H9 (cell line): ENCODE measurements at regions not wholly inside any gene's neighbourhood (a gene's known extent, or its start where the extent isn't known, plus 50 kb on each side); places are given as distances from the start of the nearest gene placed in this dataset.

ENCODE experiments used
- DNase-seq: peaks from one replicate; pipeline ENCODE4 v3.0.0-alpha.2; 2017
- H2AFZ ChIP-seq: one replicate; pipeline ENCODE4 v1.6.1; 2013; ENCODE audit warnings: mild to moderate bottlenecking, low read length, control low read depth, moderate library complexity
- H2AK5ac ChIP-seq: 2 replicates; pipeline ENCODE4 v1.6.1; 2013; ENCODE audit warnings: low read length, control low read depth, mixed read lengths; ENCODE audit not compliant: insufficient read length
- H2BK120ac ChIP-seq: one replicate; pipeline ENCODE4 v1.6.1; 2013; ENCODE audit warnings: low read depth, mild to moderate bottlenecking, low read length, control low read depth, inconsistent platforms; ENCODE audit not compliant: poor library complexity, severe bottlenecking
- H2BK12ac ChIP-seq: 2 replicates; pipeline ENCODE4 v1.6.1; 2013; ENCODE audit warnings: low read length, control low read depth, mixed read lengths, low read depth; ENCODE audit not compliant: insufficient read length
- H2BK15ac ChIP-seq: 2 replicates; pipeline ENCODE4 v1.6.1; 2013; ENCODE audit warnings: low read depth, low read length, control low read depth
- H2BK20ac ChIP-seq: one replicate; pipeline ENCODE4 v1.6.1; 2013; ENCODE audit warnings: low read depth, mild to moderate bottlenecking, low read length, control low read depth, inconsistent platforms; ENCODE audit not compliant: poor library complexity, severe bottlenecking
- H2BK5ac ChIP-seq: 2 replicates; pipeline ENCODE4 v1.6.1; 2013; ENCODE audit warnings: low read length, control low read depth, mixed read lengths; ENCODE audit not compliant: insufficient read length
- H3K14ac ChIP-seq: 2 replicates; pipeline ENCODE4 v1.6.1; 2013; ENCODE audit warnings: low read length, control low read depth; ENCODE audit not compliant: insufficient read depth
- H3K18ac ChIP-seq: 2 replicates; pipeline ENCODE4 v1.6.1; 2013; ENCODE audit warnings: low read depth, mild to moderate bottlenecking, mixed read lengths, low read length, control low read depth; ENCODE audit not compliant: insufficient read length
- H3K23ac ChIP-seq: 2 replicates; pipeline ENCODE4 v1.6.1; 2013; ENCODE audit warnings: low read length, control low read depth, mixed read lengths, low read depth; ENCODE audit not compliant: insufficient read length
- H3K23me2 ChIP-seq: 2 replicates; pipeline ENCODE4 v1.6.1; 2013; ENCODE audit warnings: low read depth, mild to moderate bottlenecking, mixed read lengths, low read length, control low read depth; ENCODE audit not compliant: insufficient read length, poor library complexity, severe bottlenecking
- H3K27ac ChIP-seq: 2 replicates; pipeline ENCODE4 v1.5.1; 2013; ENCODE audit warnings: low read length, control low read depth, mixed read lengths, low read depth; ENCODE audit not compliant: insufficient read length
- H3K27me3 ChIP-seq: 2 replicates; pipeline ENCODE4 v1.6.1; 2013; ENCODE audit warnings: low read length, control low read depth, inconsistent platforms; ENCODE audit not compliant: insufficient read depth
- H3K4ac ChIP-seq: 2 replicates; pipeline ENCODE4 v1.6.1; 2013; ENCODE audit warnings: low read depth, mild to moderate bottlenecking, control low read depth, inconsistent platforms, low read length, moderate library complexity
- H3K4me1 ChIP-seq: 2 replicates; pipeline ENCODE4 v1.6.1; 2013; ENCODE audit warnings: low read length, control low read depth, inconsistent platforms; ENCODE audit not compliant: insufficient read depth
- H3K4me2 ChIP-seq: 2 replicates; pipeline ENCODE4 v1.6.1; 2013; ENCODE audit warnings: low read length, control low read depth, mixed read lengths; ENCODE audit not compliant: insufficient read length, insufficient read depth
- H3K56ac ChIP-seq: 2 replicates; pipeline ENCODE4 v1.6.1; 2013; ENCODE audit warnings: low read depth, mild to moderate bottlenecking, mixed read lengths, low read length, control low read depth; ENCODE audit not compliant: insufficient read length
- H3K79me1 ChIP-seq: 2 replicates; pipeline ENCODE4 v1.6.1; 2013; ENCODE audit warnings: low read depth, mild to moderate bottlenecking, moderate library complexity, low read length, control low read depth, inconsistent platforms; ENCODE audit not compliant: insufficient read depth, poor library complexity, severe bottlenecking
- H3K79me2 ChIP-seq: 2 replicates; pipeline ENCODE4 v1.6.1; 2013; ENCODE audit warnings: low read length, control low read depth, inconsistent platforms; ENCODE audit not compliant: insufficient read depth
- H3K9ac ChIP-seq: 2 replicates; pipeline ENCODE4 v1.6.1; 2013; ENCODE audit warnings: low read length, control low read depth, mixed read lengths; ENCODE audit not compliant: insufficient read length; ENCODE audit errors: extremely low read depth
- H3K9me3 ChIP-seq: one replicate; pipeline ENCODE4 v1.6.1; 2013; ENCODE audit warnings: low read depth, low read length, inconsistent platforms; ENCODE audit not compliant: control insufficient read depth
- H3T11ph ChIP-seq: one replicate; pipeline ENCODE4 v1.6.1; 2013; ENCODE audit warnings: mild to moderate bottlenecking, low read length, control low read depth, inconsistent platforms
- H4K20me1 ChIP-seq: one replicate; pipeline ENCODE4 v1.6.1; 2013; ENCODE audit not compliant: control insufficient read depth, insufficient read length, insufficient read depth
- H4K5ac ChIP-seq: 2 replicates; pipeline ENCODE4 v1.6.1; 2013; ENCODE audit warnings: low read depth, mild to moderate bottlenecking, mixed read lengths, low read length, control low read depth; ENCODE audit not compliant: insufficient read length
- H4K8ac ChIP-seq: replicated peaks from 2 replicates; pipeline ENCODE4 v1.6.1; 2013; ENCODE audit warnings: low read length, control low read depth, mixed read lengths, low read depth; ENCODE audit not compliant: insufficient read length
- H4K91ac ChIP-seq: 2 replicates; pipeline ENCODE4 v1.6.1; 2013; ENCODE audit warnings: low read depth, mild to moderate bottlenecking, moderate library complexity, mixed read lengths, low read length, control low read depth; ENCODE audit not compliant: insufficient read length
- H3K27ac Mint-ChIP-seq, 3 experiments: 2 replicates in 2 of 3; 3 replicates in 1 of 3; pipeline ENCODE4 v1.8.0; 2020 to 2021; ENCODE audit warnings: mixed read lengths in 3 of 3, mild to moderate bottlenecking in 1 of 3, moderate library complexity in 1 of 3
- H3K27me3 Mint-ChIP-seq: 2 replicates; pipeline ENCODE4 v1.8.0; 2021; ENCODE audit warnings: low read depth, mild to moderate bottlenecking, moderate library complexity, mixed read lengths
- H3K36me3 Mint-ChIP-seq, 3 experiments: 2 replicates in 2 of 3; 3 replicates in 1 of 3; pipeline ENCODE4 v1.8.0; 2020 to 2021; ENCODE audit warnings: low read depth in 3 of 3, mixed read lengths in 3 of 3; ENCODE audit not compliant: insufficient read depth in 1 of 3
- H3K4me1 Mint-ChIP-seq, 2 experiments: 2 replicates each; pipeline ENCODE4 v1.8.0; 2020; ENCODE audit warnings: mixed read lengths in 2 of 2
- H3K4me3 Mint-ChIP-seq, 2 experiments: 2 replicates in 1 of 2; 3 replicates in 1 of 2; pipeline ENCODE4 v1.8.0; 2020 to 2021; ENCODE audit warnings: mild to moderate bottlenecking in 2 of 2, mixed read lengths in 2 of 2, moderate library complexity in 1 of 2
- H3K9me3 Mint-ChIP-seq, 2 experiments: 2 replicates in 1 of 2; 3 replicates in 1 of 2; pipeline ENCODE4 v1.8.0; 2020; ENCODE audit warnings: mild to moderate bottlenecking in 2 of 2, mixed read lengths in 2 of 2, moderate library complexity in 1 of 2
- CTCF ChIP-seq: fragments of 200-600 bp; sonication (generic); conservative IDR thresholded peaks from 3 replicates; pipeline ENCODE4 v1.8.0; 2021; ENCODE audit warnings: antibody characterized with exemption, mild to moderate bottlenecking
- WGBS: extraction: QIAGEN DNeasy Blood & Tissue Kit; methylation state at CpG from one replicate; pipeline ENCODE4 v1.1.7; 2013; ENCODE audit warnings: missing lambda C conversion rate, low lambda C conversion rate, mixed read lengths; ENCODE audit not compliant: insufficient read length; ENCODE audit errors: extremely low coverage; 5-methylcytosine and 5-hydroxymethylcytosine counted together

GRCh38 chr21:18542081-18542480, 138.5 kb upstream of the TMPRSS15 start:
- no CpG with 5 or more reads among the region's 2 CpGs for WGBS

More at GRCh38 chr21:18542081-18542480, 138.5 kb upstream of the TMPRSS15 start:
- no peak overlapping the region for H3K4ac ChIP-seq
- H4K5ac ChIP-seq: no peak overlapping the region
- no peak overlapping the region for H2AFZ ChIP-seq
- no peaks in the 10 kb centered on the region for H3K9me3 ChIP-seq
- H2BK20ac ChIP-seq: no peak overlapping the region
- H2BK15ac ChIP-seq: no peak overlapping the region
- H2BK120ac ChIP-seq: no peak overlapping the region
- no peak overlapping the region for H3T11ph ChIP-seq
- no peaks in the 10 kb centered on the region for H4K20me1 ChIP-seq
- no peak for DNase-seq
- H2BK12ac ChIP-seq: no peak overlapping the region
- H3K27me3 Mint-ChIP-seq: no peaks in the 10 kb centered on the region
- TF ChIP-seq CTCF: no peak
- H3K9ac ChIP-seq: no peak overlapping the region
- no peak overlapping the region for H4K91ac ChIP-seq
- no peak overlapping the region for H3K14ac ChIP-seq
- H3K18ac ChIP-seq: no peak overlapping the region
- no peak overlapping the region for H2BK5ac ChIP-seq
- no peak overlapping the region for H3K56ac ChIP-seq
- H3K36me3 Mint-ChIP-seq: no peaks in the 10 kb centered on the region
- H3K27ac Mint-ChIP-seq: no peak overlapping the region
- no peaks in the 10 kb centered on the region for H3K79me1 ChIP-seq
- H3K4me1 ChIP-seq: no peaks in the 10 kb centered on the region
- H3K4me2 ChIP-seq: no peak overlapping the region
- no peak overlapping the region for H3K23ac ChIP-seq
- no peaks in the 10 kb centered on the region for H3K27me3 ChIP-seq
- no peaks in the 10 kb centered on the region for H3K23me2 ChIP-seq
- H4K8ac ChIP-seq: no peak overlapping the region
- no peak overlapping the region for H3K4me3 Mint-ChIP-seq
- H3K27ac ChIP-seq: no peak overlapping the region
- H3K9me3 Mint-ChIP-seq: no peaks in the 10 kb centered on the region
- H3K79me2 ChIP-seq: no peaks in the 10 kb centered on the region
- peaks cover 0 to 4% of the 10 kb centered on the region in 2 experiments; a peak in 1 of 4 replicates for H3K4me1 Mint-ChIP-seq
- H2AK5ac ChIP-seq: no peak overlapping the region
